HG03442 (cell line): ENCODE measurements at regions not wholly inside any gene's neighbourhood (a gene's known extent, or its start where the extent isn't known, plus 50 kb on each side); places are given as distances from the start of the nearest gene placed in this dataset.

Experiments
- ATAC-seq: cut with Tn5 transposase; IDR thresholded peaks from one replicate; pipeline ENCODE4 v1.9.1; 2021; ENCODE audit warnings: mild to moderate bottlenecking, moderate library complexity; ENCODE audit not compliant: unreplicated experiment

- ATAC-seq, result no peak
Measured at GRCh38 chr3:117356091-117356705, 646.6 kb downstream of the TUSC7 start.

- no peak for ATAC-seq
Measured at GRCh38 chr3:117358717-117359314, 649.2 kb downstream of the TUSC7 start.

- ATAC-seq, result no peak
Measured at GRCh38 chr3:117366574-117366973, 657.0 kb downstream of the TUSC7 start.

GRCh38 chr3:117367861-117368260 is 658.3 kb downstream of the TUSC7 start:
- no peak for ATAC-seq

GRCh38 chr3:117380631-117381030 is 671.1 kb downstream of the TUSC7 start:
- ATAC-seq, result no peak

- no peak for ATAC-seq
Measured at GRCh38 chr3:117393119-117393518, 683.5 kb downstream of the TUSC7 start.

GRCh38 chr3:117398141-117398899 is 688.7 kb downstream of the TUSC7 start:
- no peak for ATAC-seq

- ATAC-seq, result no peak
Measured at GRCh38 chr3:117399311-117400078, 689.9 kb downstream of the TUSC7 start.

GRCh38 chr3:117400303-117400702 is 690.7 kb downstream of the TUSC7 start:
- ATAC-seq, result no peak

- ATAC-seq, result no peak
Measured at GRCh38 chr3:117404141-117404540, 694.6 kb downstream of the TUSC7 start.

- ATAC-seq, result no peak
Measured at GRCh38 chr3:117404730-117405129, 695.2 kb downstream of the TUSC7 start.

- no peak for ATAC-seq
Measured at GRCh38 chr3:117405359-117405758, 695.8 kb downstream of the TUSC7 start.

- ATAC-seq, result peak; percentile 96
Measured at GRCh38 chr3:117407317-117407716, 697.7 kb downstream of the TUSC7 start.

GRCh38 chr3:117408811-117409210 is 699.2 kb downstream of the TUSC7 start:
- ATAC-seq, result no peak

GRCh38 chr3:117409256-117409655 is 699.7 kb downstream of the TUSC7 start:
- ATAC-seq, result no peak

- ATAC-seq, result no peak
Measured at GRCh38 chr3:117409701-117410459, 700.3 kb downstream of the TUSC7 start.

- no peak for ATAC-seq
Measured at GRCh38 chr3:117411971-117412370, 702.4 kb downstream of the TUSC7 start.

GRCh38 chr3:117417411-117417810 is 707.8 kb downstream of the TUSC7 start:
- ATAC-seq, result no peak

- no peak for ATAC-seq
Measured at GRCh38 chr3:117427081-117427480, 717.5 kb downstream of the TUSC7 start.

GRCh38 chr3:117433427-117433826 is 723.8 kb downstream of the TUSC7 start:
- no peak for ATAC-seq
